Stimulated activated CD8-positive, alpha-beta memory T cell treated with anti-CD3 and anti-CD28 coated beads, Interleukin-4, amount 100 ng/mL, for 4 hours (primary cell): ENCODE measurements at regions not wholly inside any gene's neighbourhood (a gene's known extent, or its start where the extent isn't known, plus 50 kb on each side); places are given as distances from the start of the nearest gene placed in this dataset.

Source experiments
- DNase-seq, 2 donors: peaks; one replicate each; pipeline ENCODE4 v3.0.0-alpha.2; 2020; ENCODE audit warnings: low read depth in 2 of 2, low spot score in 1 of 2

GRCh38 chr10:3016016-3016415, 51.3 kb upstream of the PFKP start:
- no peak for DNase-seq

- DNase-seq, result no peak
These were observed 52.4 kb upstream of the PFKP start for GRCh38 chr10:3014968-3015367.

- no peak for DNase-seq
These were observed 55.1 kb upstream of the PFKP start for GRCh38 chr10:3012223-3012622.

- no peak for DNase-seq
These were observed 56.4 kb upstream of the PFKP start for GRCh38 chr10:3010816-3011460.

GRCh38 chr10:3010334-3010733, 57.0 kb upstream of the PFKP start:
- no peak for DNase-seq

- DNase-seq, result no peak
These were observed 58.0 kb upstream of the PFKP start for GRCh38 chr10:3009341-3009740.

- DNase-seq, result no peak
These were observed 58.7 kb upstream of the PFKP start for GRCh38 chr10:3008518-3009195.

- DNase-seq, result no peak
These were observed 60.7 kb upstream of the PFKP start for GRCh38 chr10:3006607-3007006.

- no peak for DNase-seq
These were observed 61.3 kb upstream of the PFKP start for GRCh38 chr10:3006093-3006492.

- DNase-seq, result no peak
These were observed 65.0 kb upstream of the PFKP start for GRCh38 chr10:3002304-3002703.

- DNase-seq, result no peak
These were observed 67.3 kb upstream of the PFKP start for GRCh38 chr10:3000048-3000447.

- no peak for DNase-seq
These were observed 73.0 kb upstream of the PFKP start for GRCh38 chr10:2994221-2994961.

GRCh38 chr10:2993636-2994035, 73.7 kb upstream of the PFKP start:
- DNase-seq, result no peak

- DNase-seq, result no peak
These were observed 74.7 kb upstream of the PFKP start for GRCh38 chr10:2992401-2993198.

- DNase-seq, result no peak
These were observed 76.6 kb upstream of the PFKP start for GRCh38 chr10:2990764-2991163.

- no peak for DNase-seq
These were observed 77.9 kb upstream of the PFKP start for GRCh38 chr10:2989292-2989947.

- no peak for DNase-seq
These were observed 80.1 kb upstream of the PFKP start for GRCh38 chr10:2987185-2987768.

GRCh38 chr10:2986391-2986801, 81.0 kb upstream of the PFKP start:
- no peak for DNase-seq

- DNase-seq, result no peak
These were observed 81.6 kb upstream of the PFKP start for GRCh38 chr10:2985729-2986232.

GRCh38 chr10:2984682-2985081, 82.7 kb upstream of the PFKP start:
- no peak for DNase-seq
